HCT116 (cell line): ENCODE measurements at regions not wholly inside any gene's neighbourhood (a gene's known extent, or its start where the extent isn't known, plus 50 kb on each side); places are given as distances from the start of the nearest gene placed in this dataset.

Experiments used
- ATAC-seq: fragments of 200-7000 bp; cut with Tn5 transposase; 2 replicates; pipeline ENCODE4 v1.9.1; 2020; ENCODE audit warnings: mild to moderate bottlenecking, moderate library complexity
- BruUV-seq: library from RNA; stranded (reverse); fragments of 400-500 nt; replicated peaks from 2 replicates; lab custom pipeline; 2021; lab: Mats Ljungman, UMichigan
- CTCF ChIA-PET: fragments of 300-600 bp; sonication (Branson Sonifier 250); formaldehyde crosslinking; loops from one replicate; lab custom pipeline; 2021; ENCODE audit warnings: antibody characterized with exemption; lab: Charles Lee
- POLR2A ChIA-PET: fragments of 300-600, 350-600 bp; sonication (Branson Sonifier 250); formaldehyde crosslinking; loops from one replicate; lab custom pipeline; 2021; ENCODE audit warnings: antibody characterized with exemption; lab: Charles Lee
- RAD21 ChIA-PET, 2 experiments: fragments of 300-600 bp; sonication (Branson Sonifier 250); formaldehyde crosslinking; loops; one replicate each; lab custom pipeline; 2023; ENCODE audit warnings: low total read pairs in 2 of 2; ENCODE audit not compliant: uncharacterized antibody in 2 of 2, unreplicated experiment in 2 of 2, low non-redundant PET in 1 of 2; lab: Charles Lee
- DNase-seq: peaks from one replicate; pipeline ENCODE4 v3.0.0-alpha.2; 2010; ENCODE audit warnings: low read depth, low spot score
- H2AFZ ChIP-seq: fragments of 200-600 bp; shearing (Covaris generic), sonication (generic); 2 replicates; pipeline ENCODE4 v1.6.1; 2017; ENCODE audit warnings: low read depth, mixed run types, mixed read lengths, antibody characterized with exemption, low read length; ENCODE audit not compliant: poor library complexity, severe bottlenecking
- H3K27ac ChIP-seq: 2 replicates; pipeline ENCODE4 v1.5.1; 2012; ENCODE audit warnings: low read depth, low read length
- H3K27me3 ChIP-seq: fragments of 200-600 bp; sonication (generic); 2 replicates; pipeline ENCODE4 v1.6.1; 2016; ENCODE audit warnings: mixed run types, low read length, mixed read lengths; ENCODE audit not compliant: insufficient read depth
- H3K36me3 ChIP-seq, 2 experiments: fragments of 200-500 bp in 1 of 2; fragments of 200-600 bp in 1 of 2; sonication (Bioruptor generic) in 1 of 2; sonication (generic) in 1 of 2; 2 replicates each; pipeline versions ENCODE4 v1.5.1 to v1.6.1; 2014 to 2016; ENCODE audit warnings: low read length in 2 of 2, inconsistent platforms in 1 of 2, mixed read lengths in 1 of 2, mixed run types in 1 of 2; ENCODE audit not compliant: insufficient read depth in 2 of 2, control insufficient read depth in 1 of 2
- H3K4me1 ChIP-seq, 2 experiments: fragments of 200-600 bp in 1 of 2; sonication (generic) in 1 of 2; 2 replicates each; pipeline versions ENCODE4 v1.5.1 to v1.6.1; 2012 to 2017; ENCODE audit warnings: low read length in 2 of 2, inconsistent platforms in 1 of 2, mild to moderate bottlenecking in 1 of 2, mixed read lengths in 1 of 2, mixed run types in 1 of 2, moderate library complexity in 1 of 2; ENCODE audit not compliant: insufficient read depth in 2 of 2, control insufficient read depth in 1 of 2
- H3K4me2 ChIP-seq: fragments of 200-600 bp; sonication (generic); 2 replicates; pipeline ENCODE4 v1.6.1; 2017; ENCODE audit warnings: mixed run types, low read length, mixed read lengths
- H3K4me3 ChIP-seq, 2 experiments: fragments of 200-600 bp in 1 of 2; sonication (generic) in 1 of 2; replicated peaks in 1 of 2; 2 replicates each; pipeline ENCODE4 v1.5.1; 2011 to 2016; ENCODE audit warnings: low read length in 2 of 2, control low read depth in 1 of 2, low read depth in 1 of 2, mild to moderate bottlenecking in 1 of 2, mixed read lengths in 1 of 2, mixed run types in 1 of 2
- H3K79me2 ChIP-seq: fragments of 200-600 bp; sonication (generic); 2 replicates; pipeline ENCODE4 v1.6.1; 2017; ENCODE audit warnings: mild to moderate bottlenecking, mixed run types, low read length, moderate library complexity, mixed read lengths; ENCODE audit not compliant: insufficient read depth
- H3K9ac ChIP-seq: fragments of 200-600 bp; sonication (generic); 2 replicates; pipeline ENCODE4 v1.6.1; 2016; ENCODE audit warnings: low read length, mixed read lengths
- H3K9me2 ChIP-seq: fragments of 200-600 bp; sonication (generic), shearing (Covaris generic); 2 replicates; pipeline ENCODE4 v1.6.1; 2017; ENCODE audit warnings: mixed run types, mild to moderate bottlenecking, moderate library complexity; ENCODE audit not compliant: insufficient read depth
- H3K9me3 ChIP-seq, 2 experiments: fragments of 200-500 bp in 1 of 2; fragments of 200-600 bp in 1 of 2; sonication (Bioruptor generic) in 1 of 2; sonication (generic) in 1 of 2; 2 replicates each; pipeline ENCODE4 v1.6.1; 2014 to 2017; ENCODE audit warnings: low read length in 2 of 2, mixed read lengths in 2 of 2, inconsistent platforms in 1 of 2, low read depth in 1 of 2, mild to moderate bottlenecking in 1 of 2, mixed run types in 1 of 2, moderate library complexity in 1 of 2; ENCODE audit not compliant: control insufficient read depth in 1 of 2, insufficient read depth in 1 of 2
- H4K20me1 ChIP-seq: fragments of 200-600 bp; sonication (generic), shearing (Covaris generic); 2 replicates; pipeline ENCODE4 v1.6.1; 2017; ENCODE audit warnings: mixed run types, mild to moderate bottlenecking, moderate library complexity; ENCODE audit not compliant: insufficient read depth
- CBX3 ChIP-seq: IDR thresholded peaks from 2 replicates; pipeline ENCODE4 v1.6.1; 2012; ENCODE audit warnings: low read depth
- CEBPB ChIP-seq: IDR thresholded peaks from 2 replicates; pipeline ENCODE4 v1.6.1; 2012; ENCODE audit warnings: low read depth
- ELF1 ChIP-seq: IDR thresholded peaks from 2 replicates; pipeline ENCODE4 v1.6.1; 2012; ENCODE audit warnings: low read depth, borderline replicate concordance
- EZH2 ChIP-seq: fragments of 200-600 bp; sonication (generic); IDR thresholded peaks from 2 replicates; pipeline ENCODE4 v1.6.1; 2017; ENCODE audit warnings: antibody characterized with exemption, mixed run types
- EZH2phosphoT487 ChIP-seq: fragments of 200-600 bp; IDR thresholded peaks from 2 replicates; pipeline ENCODE4 v1.6.1; 2018; ENCODE audit warnings: antibody characterized with exemption, borderline replicate concordance
- FOSL1 ChIP-seq: IDR thresholded peaks from 2 replicates; pipeline ENCODE4 v1.6.1; 2012; ENCODE audit warnings: low read depth
- JUND ChIP-seq: IDR thresholded peaks from 2 replicates; pipeline ENCODE4 v1.6.1; 2012
- POLR2A ChIP-seq: IDR thresholded peaks from 2 replicates; pipeline ENCODE4 v1.7.0; 2011; ENCODE audit warnings: borderline replicate concordance; ENCODE audit not compliant: insufficient read depth, insufficient read length; ENCODE audit errors: extremely low read depth
- POLR2AphosphoS5 ChIP-seq: IDR thresholded peaks from 2 replicates; pipeline ENCODE4 v1.6.1; 2011; ENCODE audit warnings: mild to moderate bottlenecking, low read depth, low read length, moderate library complexity
- RAD21 ChIP-seq: IDR thresholded peaks from 2 replicates; pipeline ENCODE4 v1.6.1; 2012; ENCODE audit warnings: low read depth, mild to moderate bottlenecking
- SIN3A ChIP-seq: IDR thresholded peaks from 2 replicates; pipeline ENCODE4 v1.6.1; 2012; ENCODE audit warnings: low read depth
- SP1 ChIP-seq: IDR thresholded peaks from 2 replicates; pipeline ENCODE4 v1.6.1; 2012; ENCODE audit warnings: low read depth
- SRF ChIP-seq: IDR thresholded peaks from 2 replicates; pipeline ENCODE4 v1.6.1; 2012; ENCODE audit warnings: low read depth
- TCF7L2 ChIP-seq: IDR thresholded peaks from 2 replicates; pipeline ENCODE4 v1.7.0; 2011; ENCODE audit warnings: borderline replicate concordance, inconsistent platforms; ENCODE audit not compliant: insufficient read depth, insufficient read length; ENCODE audit errors: extremely low read depth
- YY1 ChIP-seq: IDR thresholded peaks from 2 replicates; pipeline ENCODE4 v1.6.1; 2011; ENCODE audit warnings: low read length, low read depth, moderate library complexity, mild to moderate bottlenecking; ENCODE audit not compliant: insufficient replicate concordance; ENCODE audit errors: extremely low read depth
- ZBTB33 ChIP-seq: IDR thresholded peaks from 2 replicates; pipeline ENCODE4 v1.6.1; 2011; ENCODE audit warnings: mild to moderate bottlenecking, low read length, moderate library complexity; ENCODE audit not compliant: insufficient replicate concordance; ENCODE audit errors: extremely low read depth
- ZFX ChIP-seq: fragments of 450-650 bp; IDR thresholded peaks from 2 replicates; pipeline ENCODE4 v1.6.1; 2017
- ZNF274 ChIP-seq: fragments of 200-500 bp; sonication (Bioruptor generic); IDR thresholded peaks from 2 replicates; pipeline ENCODE4 v1.6.1; 2014; ENCODE audit warnings: mild to moderate bottlenecking, low read depth, low read length, inconsistent platforms
- intact Hi-C: fragments of 100-400 bp; cut with micrococcal nuclease; formaldehyde crosslinking; loops from 2 replicates; pipeline ENCODE4 v1.10.0; 2022
- TF ChIP-seq, protein P1 (sequence below), 3 experiments: fragments of 200-600 bp in 1 of 3; sonication (generic) in 1 of 3; IDR thresholded peaks in 2 of 3; conservative IDR thresholded peaks in 1 of 3; 2 replicates each; pipeline ENCODE4 v1.5.1; 2012 to 2017; ENCODE audit warnings: low read depth in 2 of 3, low read length in 2 of 3, antibody characterized with exemption in 1 of 3, borderline replicate concordance in 1 of 3, control low read depth in 1 of 3, mild to moderate bottlenecking in 1 of 3, mixed read lengths in 1 of 3, mixed run types in 1 of 3, moderate library complexity in 1 of 3; ENCODE audit not compliant: insufficient read depth in 1 of 3
- TF ChIP-seq, protein P2 (sequence below): IDR thresholded peaks from 2 replicates; pipeline ENCODE4 v1.6.1; 2012

DNA sequence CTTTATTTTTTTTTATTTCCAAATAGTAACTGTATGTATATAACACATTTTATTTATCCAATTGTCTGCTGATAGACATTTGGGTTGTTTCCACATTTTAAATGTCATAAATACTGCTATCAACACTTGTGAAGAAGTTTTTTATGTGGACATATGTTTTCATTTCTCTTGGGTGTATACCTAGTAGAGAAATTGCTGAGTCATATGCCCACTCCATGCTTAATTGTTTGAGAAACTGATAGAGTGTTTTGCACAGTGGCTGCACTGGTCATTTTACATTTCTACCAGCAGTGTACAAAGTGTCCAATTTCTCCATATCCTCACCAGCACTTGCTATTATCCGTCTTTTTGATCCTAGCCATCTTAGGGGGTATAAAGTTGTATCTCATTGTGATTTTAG lies 567.8 kb downstream of the GBA3 start:
- CTCF ChIA-PET, result no interaction called here
- POLR2A ChIA-PET, result no interaction called here
- H3K9me2 ChIP-seq, result no peaks in the 10 kb centered on the region
- no peak overlapping the region for H3K4me3 ChIP-seq
- RAD21 ChIA-PET, result no interaction called here
- BruUV-seq, result no TSS peak
- no peak overlapping the region for H2AFZ ChIP-seq
- no peak overlapping the region for H3K27ac ChIP-seq
- H3K9me3 ChIP-seq, result peaks cover 0 to 4% of the 10 kb centered on the region in 2 experiments; a peak in 2 of 4 replicates
- H3K9ac ChIP-seq, result no peak overlapping the region
- ATAC-seq (no peak), DNase-seq (no peak)
- H4K20me1 ChIP-seq, result no peaks in the 10 kb centered on the region
- no peak for TF ChIP-seq ZNF274
- no peak for TF ChIP-seq ZFX
- TF ChIP-seq SRF, result no peak
- no peak for TF ChIP-seq ZBTB33
- no peak for TF ChIP-seq ELF1
- TF ChIP-seq TCF7L2, result no peak
- TF ChIP-seq YY1, result no peak
- TF ChIP-seq CEBPB, result no peak
- no peak for TF ChIP-seq JUND
- no peak for TF ChIP-seq POLR2A
- TF ChIP-seq EZH2phosphoT487, result no peak
- no peak for TF ChIP-seq SP1
- no peak for TF ChIP-seq RAD21
- TF ChIP-seq FOSL1, result no peak
- TF ChIP-seq POLR2AphosphoS5, result no peak
- TF ChIP-seq EZH2, result no peak
- TF ChIP-seq SIN3A, result no peak
- no peak for TF ChIP-seq CBX3
- TF ChIP-seq, protein P1, sequence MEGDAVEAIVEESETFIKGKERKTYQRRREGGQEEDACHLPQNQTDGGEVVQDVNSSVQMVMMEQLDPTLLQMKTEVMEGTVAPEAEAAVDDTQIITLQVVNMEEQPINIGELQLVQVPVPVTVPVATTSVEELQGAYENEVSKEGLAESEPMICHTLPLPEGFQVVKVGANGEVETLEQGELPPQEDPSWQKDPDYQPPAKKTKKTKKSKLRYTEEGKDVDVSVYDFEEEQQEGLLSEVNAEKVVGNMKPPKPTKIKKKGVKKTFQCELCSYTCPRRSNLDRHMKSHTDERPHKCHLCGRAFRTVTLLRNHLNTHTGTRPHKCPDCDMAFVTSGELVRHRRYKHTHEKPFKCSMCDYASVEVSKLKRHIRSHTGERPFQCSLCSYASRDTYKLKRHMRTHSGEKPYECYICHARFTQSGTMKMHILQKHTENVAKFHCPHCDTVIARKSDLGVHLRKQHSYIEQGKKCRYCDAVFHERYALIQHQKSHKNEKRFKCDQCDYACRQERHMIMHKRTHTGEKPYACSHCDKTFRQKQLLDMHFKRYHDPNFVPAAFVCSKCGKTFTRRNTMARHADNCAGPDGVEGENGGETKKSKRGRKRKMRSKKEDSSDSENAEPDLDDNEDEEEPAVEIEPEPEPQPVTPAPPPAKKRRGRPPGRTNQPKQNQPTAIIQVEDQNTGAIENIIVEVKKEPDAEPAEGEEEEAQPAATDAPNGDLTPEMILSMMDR (IDR thresholded peaks at IDR 0.05 in 2 of 3, conservative IDR thresholded peaks at IDR 0.05 in 1 of 3; ENCODE audit: borderline replicate concordance in 1 of 3, insufficient read depth in 1 of 3, low read depth in 2 of 3, low read length in 2 of 3), result no peak
- TF ChIP-seq, protein P2, sequence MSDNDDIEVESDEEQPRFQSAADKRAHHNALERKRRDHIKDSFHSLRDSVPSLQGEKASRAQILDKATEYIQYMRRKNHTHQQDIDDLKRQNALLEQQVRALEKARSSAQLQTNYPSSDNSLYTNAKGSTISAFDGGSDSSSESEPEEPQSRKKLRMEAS, result no peak
- no peaks in the 10 kb centered on the region for H3K27me3 ChIP-seq
- no peak overlapping the region for H3K4me2 ChIP-seq
- H3K4me1 ChIP-seq, result no peaks in the 10 kb centered on the region
- intact Hi-C loops, result no loop called here
- no peaks in the 10 kb centered on the region for H3K36me3 ChIP-seq
- H3K79me2 ChIP-seq, result no peaks in the 10 kb centered on the region
